K562 (cell line): ENCODE measurements at regions not wholly inside any gene's neighbourhood (a gene's known extent, or its start where the extent isn't known, plus 50 kb on each side); places are given as distances from the start of the nearest gene placed in this dataset.
A peak's percentile ranks its signal among the peaks of the same experiment; 100 is the strongest.

Source experiments
- ETV1 ChIP-seq: fragments of 450-650 bp; conservative IDR thresholded peaks from 2 replicates; pipeline ENCODE4 v1.6.1; 2016; ENCODE audit warnings: missing genetic modification characterization, control low read depth, low read depth, missing compliant biosample characterization
- EZH2 ChIP-seq: IDR thresholded peaks from 2 replicates; pipeline ENCODE4 v1.6.1; 2012; ENCODE audit warnings: low read depth, mild to moderate bottlenecking, inconsistent platforms, low read length, borderline replicate concordance
- FOXJ3 ChIP-seq: sonication (generic); formaldehyde crosslinking; IDR thresholded peaks from 2 replicates; pipeline ENCODE4 v1.4.0; 2020; ENCODE audit warnings: mild to moderate bottlenecking, missing genetic modification reagents
- MECOM ChIP-seq: fragments of 250-450 bp; sonication (Bioruptor Pico); IDR thresholded peaks from 2 replicates; pipeline ENCODE4 v1.8.0; 2022; ENCODE audit warnings: inconsistent platforms
- MED1 ChIP-seq: sonication (generic); formaldehyde crosslinking; IDR thresholded peaks from 2 replicates; pipeline ENCODE4 v1.8.1; 2023; ENCODE audit warnings: missing genetic modification reagents, borderline replicate concordance
- MXI1 ChIP-seq: IDR thresholded peaks from 2 replicates; pipeline ENCODE4 v1.6.1; 2011; ENCODE audit warnings: low read depth, mild to moderate bottlenecking, improper control_type of control experiment, low read length
- MYC ChIP-seq, 2 experiments: fragments of 250-450 bp in 1 of 2; sonication (Bioruptor Pico) in 1 of 2; IDR thresholded peaks; 2 replicates each; pipeline versions ENCODE4 v1.5.1 to v1.6.1; 2012 to 2021; ENCODE audit warnings: low read depth in 2 of 2, borderline replicate concordance in 1 of 2, improper control_type of control experiment in 1 of 2, low read length in 1 of 2, mild to moderate bottlenecking in 1 of 2, moderate library complexity in 1 of 2
- NR2F6 ChIP-seq: fragments of 450-650 bp; formaldehyde crosslinking; IDR thresholded peaks from 2 replicates; pipeline ENCODE4 v1.4.0; 2020; ENCODE audit warnings: mild to moderate bottlenecking
- NR4A1 ChIP-seq, 2 experiments: fragments of 250-450 bp in 1 of 2; fragments of 450-650 bp in 1 of 2; sonication (Bioruptor Pico) in 1 of 2; IDR thresholded peaks; 2 replicates each; pipeline versions ENCODE4 v1.4.0 to v1.6.1; 2016 to 2020; ENCODE audit warnings: mild to moderate bottlenecking in 2 of 2, missing compliant biosample characterization in 1 of 2, missing genetic modification characterization in 1 of 2, moderate library complexity in 1 of 2
- SMAD3 ChIP-seq: fragments of 450-650 bp; formaldehyde crosslinking; conservative IDR thresholded peaks from 2 replicates; pipeline ENCODE4 v1.4.0; 2020; ENCODE audit warnings: mild to moderate bottlenecking
- SP2 ChIP-seq: IDR thresholded peaks from 2 replicates; pipeline ENCODE4 v1.6.1; 2011; ENCODE audit warnings: mild to moderate bottlenecking, low read depth, low read length, moderate library complexity; ENCODE audit not compliant: poor library complexity, severe bottlenecking; ENCODE audit errors: extremely low read depth
- TOE1 ChIP-seq, 2 experiments: fragments of 450-650 bp in 1 of 2; sonication (generic) in 1 of 2; formaldehyde crosslinking in 1 of 2; IDR thresholded peaks; 2 replicates each; pipeline versions ENCODE4 v1.7.1 to v1.8.0; 2016 to 2022; ENCODE audit warnings: borderline replicate concordance in 2 of 2, mild to moderate bottlenecking in 2 of 2, antibody characterized with exemption in 1 of 2, inconsistent platforms in 1 of 2, low read depth in 1 of 2, missing genetic modification reagents in 1 of 2, moderate library complexity in 1 of 2
- ZBTB1 ChIP-seq: sonication (generic); formaldehyde crosslinking; IDR thresholded peaks from 2 replicates; pipeline ENCODE4 v1.8.1; 2023; ENCODE audit warnings: missing genetic modification reagents, low read depth, mild to moderate bottlenecking, borderline replicate concordance
- ZNF57 ChIP-seq: fragments of 450-650 bp; formaldehyde crosslinking; IDR thresholded peaks from 2 replicates; pipeline ENCODE4 v1.4.0; 2020; ENCODE audit warnings: mild to moderate bottlenecking, moderate library complexity
- ZNF583 ChIP-seq: fragments of 250-450 bp; sonication (Bioruptor Pico); IDR thresholded peaks from 2 replicates; pipeline ENCODE4 v1.4.0; 2020
- TF ChIP-seq, protein P1 (sequence below): fragments of 250-450 bp; sonication (Bioruptor Pico); IDR thresholded peaks from 2 replicates; pipeline ENCODE4 v1.5.0; 2020; ENCODE audit warnings: mild to moderate bottlenecking, borderline replicate concordance
- TF ChIP-seq, protein P2 (sequence below): sonication (generic); formaldehyde crosslinking; IDR thresholded peaks from 2 replicates; pipeline ENCODE4 v1.4.0; 2020; ENCODE audit warnings: mild to moderate bottlenecking, missing genetic modification reagents
- TF ChIP-seq, protein P3 (sequence below): fragments of 200-800 bp; sonication (Bioruptor generic); IDR thresholded peaks from 2 replicates; pipeline ENCODE4 v1.6.1; 2017; ENCODE audit warnings: missing genetic modification characterization, missing compliant biosample characterization

DNA sequence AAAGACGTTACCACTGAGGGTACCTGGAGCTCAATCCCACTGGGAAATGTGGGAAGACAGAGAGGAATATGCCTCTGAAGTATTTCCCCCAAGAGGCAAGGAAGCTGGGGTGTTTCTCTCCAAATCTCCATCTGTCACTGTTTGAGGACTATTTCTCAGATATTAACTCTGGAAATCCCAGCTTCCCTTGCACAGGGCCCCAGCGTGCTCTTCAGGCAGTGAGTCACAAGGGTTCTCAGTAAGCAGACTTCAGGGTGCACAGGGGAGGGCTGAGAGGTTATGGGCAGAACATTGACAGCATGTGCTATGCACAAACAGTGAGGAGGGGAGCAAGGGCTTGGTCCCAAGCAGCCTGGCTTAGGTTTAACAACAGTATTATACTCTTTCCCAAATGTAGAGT lies 60.9 kb upstream of the EED start (continued):
- 0 out of 2 replicates have a peak, but pooled peaks have one; percentile 9 for TF ChIP-seq TOE1 (IDR thresholded peaks at IDR 0.05; ENCODE audit: borderline replicate concordance)
- no peak for TF ChIP-seq TOE1 (CRISPR knock-in tag; IDR thresholded peaks at IDR 0.05; ENCODE audit: borderline replicate concordance, low read depth)
- TF ChIP-seq ZNF57 (CRISPR knock-in tag), result 0 out of 2 replicates have a peak, but pooled peaks have one; percentile 6
- no peak for TF ChIP-seq FOXJ3 (CRISPR knock-in tag)
- TF ChIP-seq, protein P1, sequence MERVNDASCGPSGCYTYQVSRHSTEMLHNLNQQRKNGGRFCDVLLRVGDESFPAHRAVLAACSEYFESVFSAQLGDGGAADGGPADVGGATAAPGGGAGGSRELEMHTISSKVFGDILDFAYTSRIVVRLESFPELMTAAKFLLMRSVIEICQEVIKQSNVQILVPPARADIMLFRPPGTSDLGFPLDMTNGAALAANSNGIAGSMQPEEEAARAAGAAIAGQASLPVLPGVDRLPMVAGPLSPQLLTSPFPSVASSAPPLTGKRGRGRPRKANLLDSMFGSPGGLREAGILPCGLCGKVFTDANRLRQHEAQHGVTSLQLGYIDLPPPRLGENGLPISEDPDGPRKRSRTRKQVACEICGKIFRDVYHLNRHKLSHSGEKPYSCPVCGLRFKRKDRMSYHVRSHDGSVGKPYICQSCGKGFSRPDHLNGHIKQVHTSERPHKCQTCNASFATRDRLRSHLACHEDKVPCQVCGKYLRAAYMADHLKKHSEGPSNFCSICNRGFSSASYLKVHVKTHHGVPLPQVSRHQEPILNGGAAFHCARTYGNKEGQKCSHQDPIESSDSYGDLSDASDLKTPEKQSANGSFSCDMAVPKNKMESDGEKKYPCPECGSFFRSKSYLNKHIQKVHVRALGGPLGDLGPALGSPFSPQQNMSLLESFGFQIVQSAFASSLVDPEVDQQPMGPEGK (CRISPR knock-in tag), result 0 out of 2 replicates have a peak, but pooled peaks have one; percentile 15
- TF ChIP-seq MED1, result no peak
- TF ChIP-seq MECOM (CRISPR knock-in tag), result peak; percentile 32; the same call in 1 of the 2 replicates
- TF ChIP-seq MYC (IDR thresholded peaks at IDR 0.05; ENCODE audit: low read depth, low read length), result no peak
- 0 out of 2 replicates have a peak, but pooled peaks have one; percentile 17 for TF ChIP-seq MYC (CRISPR knock-in tag; IDR thresholded peaks at IDR 0.05; ENCODE audit: borderline replicate concordance, low read depth)
- no peak for TF ChIP-seq EZH2
- peak; percentile 19; the same call in 1 of the 2 replicates for TF ChIP-seq ETV1
- TF ChIP-seq SP2, result no peak
- peak; percentile 57; the same call in 1 of the 2 replicates for TF ChIP-seq ZNF583
- no peak for TF ChIP-seq NR4A1 (CRISPR knock-in tag; IDR thresholded peaks at IDR 0.05)
- TF ChIP-seq NR4A1 (tag; IDR thresholded peaks at IDR 0.05), result no peak
- no peak for TF ChIP-seq SMAD3 (CRISPR knock-in tag)
- no peak for TF ChIP-seq MXI1
- TF ChIP-seq NR2F6 (CRISPR knock-in tag), result no peak
- TF ChIP-seq, protein P2, sequence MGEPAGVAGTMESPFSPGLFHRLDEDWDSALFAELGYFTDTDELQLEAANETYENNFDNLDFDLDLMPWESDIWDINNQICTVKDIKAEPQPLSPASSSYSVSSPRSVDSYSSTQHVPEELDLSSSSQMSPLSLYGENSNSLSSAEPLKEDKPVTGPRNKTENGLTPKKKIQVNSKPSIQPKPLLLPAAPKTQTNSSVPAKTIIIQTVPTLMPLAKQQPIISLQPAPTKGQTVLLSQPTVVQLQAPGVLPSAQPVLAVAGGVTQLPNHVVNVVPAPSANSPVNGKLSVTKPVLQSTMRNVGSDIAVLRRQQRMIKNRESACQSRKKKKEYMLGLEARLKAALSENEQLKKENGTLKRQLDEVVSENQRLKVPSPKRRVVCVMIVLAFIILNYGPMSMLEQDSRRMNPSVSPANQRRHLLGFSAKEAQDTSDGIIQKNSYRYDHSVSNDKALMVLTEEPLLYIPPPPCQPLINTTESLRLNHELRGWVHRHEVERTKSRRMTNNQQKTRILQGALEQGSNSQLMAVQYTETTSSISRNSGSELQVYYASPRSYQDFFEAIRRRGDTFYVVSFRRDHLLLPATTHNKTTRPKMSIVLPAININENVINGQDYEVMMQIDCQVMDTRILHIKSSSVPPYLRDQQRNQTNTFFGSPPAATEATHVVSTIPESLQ (CRISPR knock-in tag), result no peak
- TF ChIP-seq ZBTB1, result no peak
- TF ChIP-seq, protein P3, sequence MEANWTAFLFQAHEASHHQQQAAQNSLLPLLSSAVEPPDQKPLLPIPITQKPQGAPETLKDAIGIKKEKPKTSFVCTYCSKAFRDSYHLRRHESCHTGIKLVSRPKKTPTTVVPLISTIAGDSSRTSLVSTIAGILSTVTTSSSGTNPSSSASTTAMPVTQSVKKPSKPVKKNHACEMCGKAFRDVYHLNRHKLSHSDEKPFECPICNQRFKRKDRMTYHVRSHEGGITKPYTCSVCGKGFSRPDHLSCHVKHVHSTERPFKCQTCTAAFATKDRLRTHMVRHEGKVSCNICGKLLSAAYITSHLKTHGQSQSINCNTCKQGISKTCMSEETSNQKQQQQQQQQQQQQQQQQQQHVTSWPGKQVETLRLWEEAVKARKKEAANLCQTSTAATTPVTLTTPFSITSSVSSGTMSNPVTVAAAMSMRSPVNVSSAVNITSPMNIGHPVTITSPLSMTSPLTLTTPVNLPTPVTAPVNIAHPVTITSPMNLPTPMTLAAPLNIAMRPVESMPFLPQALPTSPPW, result peak; percentile 40
